K562 (cell line): ENCODE measurements at regions not wholly inside any gene's neighbourhood (a gene's known extent, or its start where the extent isn't known, plus 50 kb on each side); places are given as distances from the start of the nearest gene placed in this dataset.

ENCODE experiments used
- ATAC-seq: fragments of 200-7000 bp; cut with Tn5 transposase; 3 replicates; pipeline ENCODE4 v1.9.1; 2020; ENCODE audit warnings: moderate library complexity
- BruUV-seq: library from RNA; stranded (reverse); fragments of 400-500 nt; replicated peaks from 2 replicates; lab custom pipeline; 2021; lab: Mats Ljungman, UMichigan
- CTCF ChIA-PET: fragments of 300-600 bp; formaldehyde crosslinking; extraction: SDS; loops from one replicate; lab custom pipeline; 2021; ENCODE audit warnings: low intra/inter-chr PET ratio; lab: Yijun Ruan, JAX
- POLR2A ChIA-PET: fragments of 300-600, 350-650 bp; sonication (Branson Sonifier 250); formaldehyde crosslinking; extraction: SDS; loops from one replicate; lab custom pipeline; 2021; ENCODE audit warnings: antibody characterized with exemption, inconsistent platforms; lab: Yijun Ruan, JAX
- DNase-seq, 4 experiments: peaks; one replicate each; pipeline versions ENCODE4 v3.0.0 to v3.0.0-alpha.2; 2011 to 2018; ENCODE audit warnings: low spot score in 3 of 4, mixed read lengths in 3 of 4; ENCODE audit errors: extremely low read depth in 1 of 4
- FAIRE-seq: peaks from 2 replicates; lab custom pipeline; 2011; peaks lifted over from hg19 to GRCh38; lab: Jason Lieb, UNC
- H2AFZ ChIP-seq: 2 replicates; pipeline ENCODE4 v1.6.0; 2011; ENCODE audit warnings: low read depth, low read length, control low read depth, inconsistent platforms
- H3K27ac ChIP-seq: fragments of 200-600 bp; 3 replicates; pipeline ENCODE4 v1.8.0; 2011; ENCODE audit warnings: low read depth, mild to moderate bottlenecking, control low read depth, inconsistent platforms, low read length, moderate library complexity, mixed read lengths; ENCODE audit errors: extremely low read depth
- H3K27me3 ChIP-seq, 2 experiments: fragments of 300-600 bp in 1 of 2; 2 replicates in 1 of 2; 3 replicates in 1 of 2; pipeline versions ENCODE4 v1.6.0 to v1.8.0; 2011; ENCODE audit warnings: inconsistent platforms in 2 of 2, low read length in 2 of 2, mild to moderate bottlenecking in 1 of 2, mixed read lengths in 1 of 2, moderate library complexity in 1 of 2; ENCODE audit not compliant: control insufficient read depth in 2 of 2, insufficient read depth in 2 of 2
- H3K36me3 ChIP-seq: fragments of 300-600 bp; 3 replicates; pipeline ENCODE4 v1.8.0; 2011; ENCODE audit warnings: mild to moderate bottlenecking, low read length, inconsistent platforms; ENCODE audit not compliant: control insufficient read depth, insufficient read depth
- H3K4me1 ChIP-seq, 2 experiments: fragments of 200-600 bp in 1 of 2; replicated peaks in 1 of 2; 2 replicates in 1 of 2; 3 replicates in 1 of 2; pipeline versions ENCODE4 v1.5.1 to v1.8.0; 2011; ENCODE audit warnings: inconsistent platforms in 2 of 2, low read length in 2 of 2, mild to moderate bottlenecking in 1 of 2, mixed read lengths in 1 of 2, moderate library complexity in 1 of 2; ENCODE audit not compliant: control insufficient read depth in 2 of 2, insufficient read depth in 2 of 2
- H3K4me2 ChIP-seq: 2 replicates; pipeline ENCODE4 v1.6.1; 2011; ENCODE audit warnings: low read length, control low read depth, inconsistent platforms, mixed read lengths; ENCODE audit not compliant: insufficient read depth
- H3K4me3 ChIP-seq: fragments of 200-600 bp; sonication (generic), shearing (Covaris generic); 2 replicates; pipeline ENCODE4 v1.5.1; 2016; ENCODE audit warnings: control low read depth, inconsistent platforms
- H3K79me2 ChIP-seq: fragments of 200-600 bp; 3 replicates; pipeline ENCODE4 v1.8.0; 2011; ENCODE audit warnings: low read length, inconsistent platforms; ENCODE audit not compliant: control insufficient read depth, insufficient read depth
- H3K9ac ChIP-seq, 2 experiments: 2 replicates each; pipeline versions ENCODE4 v1.6.0 to v1.6.1; 2011; ENCODE audit warnings: low read depth in 2 of 2, low read length in 2 of 2, control low read depth in 1 of 2, inconsistent platforms in 1 of 2, mild to moderate bottlenecking in 1 of 2, mixed read lengths in 1 of 2; ENCODE audit not compliant: insufficient read depth in 1 of 2
- H3K9me1 ChIP-seq: one replicate; pipeline ENCODE4 v1.6.0; 2011; ENCODE audit warnings: inconsistent platforms, mild to moderate bottlenecking, low read length, moderate library complexity; ENCODE audit not compliant: control insufficient read depth, insufficient read depth
- H3K9me3 ChIP-seq: replicated peaks from 2 replicates; pipeline ENCODE4 v1.5.1; 2011; ENCODE audit warnings: low read depth, low read length, inconsistent platforms; ENCODE audit not compliant: control insufficient read depth, insufficient read depth
- H4K20me1 ChIP-seq: replicated peaks from 2 replicates; pipeline ENCODE4 v1.6.1; 2011; ENCODE audit warnings: low read length, inconsistent platforms, mixed read lengths; ENCODE audit not compliant: control insufficient read depth, insufficient read depth
- COPS2 ChIP-seq: fragments of 450-650 bp; conservative IDR thresholded peaks from 2 replicates; pipeline ENCODE4 v1.6.1; 2016; ENCODE audit warnings: mild to moderate bottlenecking, moderate library complexity
- MBD2 ChIP-seq: sonication (generic); IDR thresholded peaks from 2 replicates; pipeline ENCODE4 v1.6.1; 2016; ENCODE audit warnings: low read depth, borderline replicate concordance
- MLLT1 ChIP-seq, 2 experiments: fragments of 450-650 bp; IDR thresholded peaks; 2 replicates each; pipeline ENCODE4 v1.6.1; 2016
- TRIM28 ChIP-seq: fragments of 450-650 bp; IDR thresholded peaks from 2 replicates; pipeline ENCODE4 v1.6.1; 2017
- ZNF311 ChIP-seq: fragments of 250-450 bp; sonication (Bioruptor Pico); IDR thresholded peaks from 2 replicates; pipeline ENCODE4 v1.4.0; 2020; ENCODE audit warnings: mild to moderate bottlenecking, moderate library complexity
- WGBS: fragments of 100-300 bp; shearing (Covaris generic); methylation state at CpG from one replicate; pipeline ENCODE4 v1.1.6; 2016; ENCODE audit warnings: low coverage, mixed read lengths; ENCODE audit not compliant: insufficient coverage; ENCODE audit errors: missing lambda C conversion rate; 5-methylcytosine and 5-hydroxymethylcytosine counted together
- in situ Hi-C: fragments of 300-500 bp; cut with MboI; formaldehyde crosslinking; loops from 4 replicates; pipeline ENCODE4 v1.15.0; 2018; ENCODE audit warnings: inconsistent platforms, mixed read lengths
- intact Hi-C: fragments of 100-400 bp; cut with micrococcal nuclease; formaldehyde crosslinking; loops from 2 replicates; pipeline ENCODE4 v1.14.2; 2022

- no TSS peak for BruUV-seq
- H3K27me3 ChIP-seq = no peaks in the 10 kb centered on the region
- H2AFZ ChIP-seq = no peak overlapping the region
- no peaks in the 10 kb centered on the region for H3K4me1 ChIP-seq
- intact Hi-C loops = no loop called here
- no peak overlapping the region for H3K9ac ChIP-seq
- H3K36me3 ChIP-seq = no peaks in the 10 kb centered on the region
- no peak overlapping the region for H3K27ac ChIP-seq
- no peaks in the 10 kb centered on the region for H3K9me1 ChIP-seq
- CTCF ChIA-PET = no interaction called here
- H3K9me3 ChIP-seq = no peaks in the 10 kb centered on the region
- DNase-seq = no peak
- no peak for TF ChIP-seq MLLT1 (IDR thresholded peaks at IDR 0.05)
- no peak for TF ChIP-seq ZNF311 (CRISPR knock-in tag)
- no peak for TF ChIP-seq COPS2
- TF ChIP-seq TRIM28 = no peak
- no peak for TF ChIP-seq MBD2
- TF ChIP-seq, all 486 proteins: peak for 0
- H3K4me2 ChIP-seq = no peak overlapping the region
- POLR2A ChIA-PET = no interaction called here
- no peaks in the 10 kb centered on the region for H3K79me2 ChIP-seq
- H3K4me3 ChIP-seq = no peak overlapping the region
- in situ Hi-C loops = no loop called here
- no peak for FAIRE-seq
- WGBS = 0% methylated on average over 6 of the region's 6 CpGs
- no peaks in the 10 kb centered on the region for H4K20me1 ChIP-seq
- no peak for ATAC-seq
Observed at GRCh38 chr12:86683568-86684304, 427.5 kb upstream of the MGAT4C start.
